ENCODE measurements at regions not wholly inside any gene's neighbourhood (a gene's known extent, or its start where the extent isn't known, plus 50 kb on each side); places are given as distances from the start of the nearest gene placed in this dataset.

GRCh38 chr14:21780429-21781084, 106.9 kb upstream of the OR4E1 start:
- no peak for TF ChIP-seq CTCF (IDR thresholded peaks at IDR 0.05)
- no peak for TF ChIP-seq EP300 (IDR thresholded peaks at IDR 0.05)
- TF ChIP-seq POLR2A (IDR thresholded peaks at IDR 0.05) = no peak
